ENCODE measurements at regions not wholly inside any gene's neighbourhood (a gene's known extent, or its start where the extent isn't known, plus 50 kb on each side); places are given as distances from the start of the nearest gene placed in this dataset.

GRCh38 chr20:25135031-25135430, 53.1 kb upstream of the VSX1 start:
- no peak overlapping the region for H3K27ac Mint-ChIP-seq
- H3K4me3 Mint-ChIP-seq: no peak overlapping the region
- no peak for DNase-seq
- no peaks in the 10 kb centered on the region for H3K9me3 Mint-ChIP-seq
- no peaks in the 10 kb centered on the region for H3K36me3 Mint-ChIP-seq (ENCODE audit: low read depth)
- H3K4me1 Mint-ChIP-seq: no peaks in the 10 kb centered on the region
- H3K27me3 Mint-ChIP-seq (ENCODE audit: low read depth, poor library complexity): peaks cover 14% of the 10 kb centered on the region
- TF ChIP-seq, protein P1, sequence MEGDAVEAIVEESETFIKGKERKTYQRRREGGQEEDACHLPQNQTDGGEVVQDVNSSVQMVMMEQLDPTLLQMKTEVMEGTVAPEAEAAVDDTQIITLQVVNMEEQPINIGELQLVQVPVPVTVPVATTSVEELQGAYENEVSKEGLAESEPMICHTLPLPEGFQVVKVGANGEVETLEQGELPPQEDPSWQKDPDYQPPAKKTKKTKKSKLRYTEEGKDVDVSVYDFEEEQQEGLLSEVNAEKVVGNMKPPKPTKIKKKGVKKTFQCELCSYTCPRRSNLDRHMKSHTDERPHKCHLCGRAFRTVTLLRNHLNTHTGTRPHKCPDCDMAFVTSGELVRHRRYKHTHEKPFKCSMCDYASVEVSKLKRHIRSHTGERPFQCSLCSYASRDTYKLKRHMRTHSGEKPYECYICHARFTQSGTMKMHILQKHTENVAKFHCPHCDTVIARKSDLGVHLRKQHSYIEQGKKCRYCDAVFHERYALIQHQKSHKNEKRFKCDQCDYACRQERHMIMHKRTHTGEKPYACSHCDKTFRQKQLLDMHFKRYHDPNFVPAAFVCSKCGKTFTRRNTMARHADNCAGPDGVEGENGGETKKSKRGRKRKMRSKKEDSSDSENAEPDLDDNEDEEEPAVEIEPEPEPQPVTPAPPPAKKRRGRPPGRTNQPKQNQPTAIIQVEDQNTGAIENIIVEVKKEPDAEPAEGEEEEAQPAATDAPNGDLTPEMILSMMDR (IDR thresholded peaks at IDR 0.05): no peak

DNA sequence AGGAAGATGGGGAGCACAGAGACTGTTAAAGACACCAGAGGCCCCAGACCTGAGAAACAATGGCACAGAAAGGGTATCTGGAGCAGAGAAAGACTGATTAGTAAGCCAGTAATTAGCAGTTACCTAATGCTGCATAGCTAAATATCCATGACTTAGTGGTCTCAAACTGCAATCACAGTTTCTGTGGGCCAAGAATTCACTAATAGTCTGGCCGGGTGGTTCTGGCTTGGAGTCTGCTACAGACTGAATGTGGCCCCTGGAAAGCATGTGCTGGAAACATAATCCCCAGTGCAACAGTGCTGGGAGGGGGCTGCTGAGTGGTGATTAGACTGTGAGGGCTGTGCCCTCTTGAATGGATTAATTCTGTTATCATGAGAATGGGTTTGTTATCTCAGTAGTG, 54.1 kb upstream of the VSX1 start:
- H3K36me3 Mint-ChIP-seq (ENCODE audit: low read depth): no peaks in the 10 kb centered on the region
- no peak overlapping the region for H3K27ac Mint-ChIP-seq
- no peak overlapping the region for H3K4me3 Mint-ChIP-seq
- DNase-seq: no peak
- no peaks in the 10 kb centered on the region for H3K4me1 Mint-ChIP-seq
- TF ChIP-seq, protein P1 (IDR thresholded peaks at IDR 0.05): no peak
- H3K9me3 Mint-ChIP-seq: no peaks in the 10 kb centered on the region
- H3K27me3 Mint-ChIP-seq (ENCODE audit: low read depth, poor library complexity): peaks cover 18% of the 10 kb centered on the region

GRCh38 chr20:25136643-25137559, 55.0 kb upstream of the VSX1 start:
- Mint-ChIP-seq H3K4me1 (no peaks in the 10 kb centered on the region), H3K27me3 (ENCODE audit: low read depth, poor library complexity) (peaks cover 18% of the 10 kb centered on the region), H3K9me3 (no peaks in the 10 kb centered on the region), H3K27ac (no peak overlapping the region), H3K4me3 (no peak overlapping the region), H3K36me3 (ENCODE audit: low read depth) (no peaks in the 10 kb centered on the region)
- TF ChIP-seq, protein P1 (IDR thresholded peaks at IDR 0.05): no peak
- no peak for DNase-seq

DNA sequence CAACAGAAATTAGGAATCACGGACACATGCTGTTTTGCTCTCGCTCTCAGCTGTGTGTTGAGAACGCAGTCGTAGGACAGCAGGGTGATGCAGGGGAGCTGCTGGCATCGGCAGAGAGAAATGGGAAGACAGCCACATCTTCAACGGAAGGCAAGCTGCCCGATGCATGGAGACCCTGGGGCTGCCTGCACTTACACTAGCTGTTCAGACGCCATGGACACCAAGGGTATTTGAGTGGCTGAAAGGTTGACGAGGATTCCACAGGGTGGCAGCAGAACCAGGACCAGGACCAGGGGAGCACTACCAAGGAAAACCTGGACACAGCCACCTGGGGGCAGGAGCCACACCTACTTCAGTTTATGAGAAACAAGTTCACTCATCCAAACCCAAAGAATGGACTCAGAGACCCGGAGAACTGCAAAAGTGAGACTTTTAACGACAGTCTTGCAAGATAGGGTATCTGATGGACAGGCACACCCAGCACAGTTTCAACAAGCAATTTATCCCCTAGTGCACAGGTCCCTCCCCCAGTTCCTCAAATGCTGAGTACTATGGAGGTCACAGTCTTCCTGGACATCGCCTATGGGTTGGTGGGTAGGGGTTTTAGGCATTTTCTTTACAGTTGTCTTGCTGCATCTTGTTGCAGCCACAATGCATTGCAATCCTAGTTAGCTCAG, 56.3 kb upstream of the ENTPD6 start:
- H3K4me3 Mint-ChIP-seq: no peak overlapping the region
- peak overlapping the region; percentile 59 for H3K27ac Mint-ChIP-seq
- TF ChIP-seq, protein P1 (IDR thresholded peaks at IDR 0.05): no peak
- no peaks in the 10 kb centered on the region for H3K36me3 Mint-ChIP-seq (ENCODE audit: low read depth)
- DNase-seq: no peak
- peaks cover 28% of the 10 kb centered on the region for H3K27me3 Mint-ChIP-seq (ENCODE audit: low read depth, poor library complexity)
- H3K4me1 Mint-ChIP-seq: no peaks in the 10 kb centered on the region
- H3K9me3 Mint-ChIP-seq: no peaks in the 10 kb centered on the region

DNA sequence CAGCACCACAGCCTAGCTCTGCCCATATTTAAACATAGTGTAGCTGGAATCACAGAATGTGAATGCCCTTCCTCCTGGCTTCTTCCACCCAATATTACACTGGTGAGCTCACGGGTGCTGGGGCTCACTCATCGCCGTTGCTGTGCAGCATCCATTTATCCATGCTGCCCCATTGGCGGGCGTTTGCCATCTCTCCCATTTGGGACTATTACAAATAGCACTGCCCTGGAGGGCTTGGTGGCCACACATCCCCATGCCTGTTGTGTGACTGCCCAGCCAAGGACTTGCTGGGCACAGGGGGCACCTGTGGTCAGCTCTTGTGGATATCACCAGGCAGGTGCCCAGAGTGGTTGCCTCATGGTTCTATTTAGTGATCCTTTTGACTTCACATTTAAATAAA, 54.5 kb upstream of the ENTPD6 start:
- no peak overlapping the region for H3K27ac Mint-ChIP-seq
- H3K4me3 Mint-ChIP-seq: no peak overlapping the region
- TF ChIP-seq, protein P1 (IDR thresholded peaks at IDR 0.05): no peak
- H3K9me3 Mint-ChIP-seq: no peaks in the 10 kb centered on the region
- DNase-seq: no peak
- H3K27me3 Mint-ChIP-seq (ENCODE audit: low read depth, poor library complexity): peaks cover 24% of the 10 kb centered on the region
- H3K36me3 Mint-ChIP-seq (ENCODE audit: low read depth): no peaks in the 10 kb centered on the region
- H3K4me1 Mint-ChIP-seq: no peaks in the 10 kb centered on the region
